ENCODE measurements at regions not wholly inside any gene's neighbourhood (a gene's known extent, or its start where the extent isn't known, plus 50 kb on each side); places are given as distances from the start of the nearest gene placed in this dataset.

DNA sequence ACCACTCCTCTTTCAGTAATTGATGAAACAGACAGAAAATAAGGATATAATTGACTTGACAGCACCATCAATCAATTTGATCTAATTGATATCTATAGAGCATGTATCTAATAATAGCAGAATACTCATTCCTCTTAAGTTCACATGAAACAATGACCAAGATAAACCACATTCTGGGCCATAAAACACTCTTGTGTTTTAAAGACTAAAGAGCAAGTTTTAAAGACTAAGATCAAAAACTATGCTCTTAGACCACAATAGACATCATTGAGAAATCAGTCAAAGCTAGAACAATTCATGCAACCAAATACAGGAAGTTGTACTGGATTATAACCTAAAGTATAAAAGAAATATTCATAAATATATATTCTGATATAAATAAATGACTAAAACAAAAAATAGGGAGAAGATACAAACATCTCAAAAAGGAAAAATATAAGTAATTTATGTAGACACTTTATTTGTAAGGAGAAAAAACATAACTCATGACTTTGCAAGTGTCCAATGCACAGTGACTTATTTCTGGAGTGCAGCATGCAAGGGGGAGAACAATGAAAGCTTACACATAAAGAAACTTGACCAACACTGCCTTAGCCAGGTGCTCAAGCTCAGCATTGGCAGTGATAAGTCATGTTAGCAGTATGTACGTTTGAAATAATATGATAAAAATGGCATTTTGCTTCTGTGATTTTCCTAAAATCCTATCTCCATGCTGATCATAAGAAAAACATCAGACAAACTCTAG, 312.7 kb upstream of the IGFBP3 start:
- no peak for DNase-seq (ENCODE audit: low read depth)

DNA sequence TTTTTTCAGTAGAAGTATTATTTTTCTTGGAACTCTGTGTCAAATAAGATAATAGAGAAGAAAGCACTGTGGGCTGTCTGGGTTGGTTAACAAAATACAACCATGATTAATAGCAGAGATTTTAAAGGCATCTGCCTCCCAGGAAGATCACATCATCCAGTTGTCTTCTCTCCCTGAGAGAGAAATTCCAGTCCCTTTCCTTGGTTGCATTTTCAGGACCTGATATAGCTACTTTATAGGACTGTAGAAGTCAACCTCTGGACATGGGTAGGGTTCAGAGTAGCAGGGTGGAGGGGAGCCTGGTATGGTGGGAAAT, 309.9 kb upstream of the IGFBP3 start:
- DNase-seq (ENCODE audit: low read depth): no peak

DNA sequence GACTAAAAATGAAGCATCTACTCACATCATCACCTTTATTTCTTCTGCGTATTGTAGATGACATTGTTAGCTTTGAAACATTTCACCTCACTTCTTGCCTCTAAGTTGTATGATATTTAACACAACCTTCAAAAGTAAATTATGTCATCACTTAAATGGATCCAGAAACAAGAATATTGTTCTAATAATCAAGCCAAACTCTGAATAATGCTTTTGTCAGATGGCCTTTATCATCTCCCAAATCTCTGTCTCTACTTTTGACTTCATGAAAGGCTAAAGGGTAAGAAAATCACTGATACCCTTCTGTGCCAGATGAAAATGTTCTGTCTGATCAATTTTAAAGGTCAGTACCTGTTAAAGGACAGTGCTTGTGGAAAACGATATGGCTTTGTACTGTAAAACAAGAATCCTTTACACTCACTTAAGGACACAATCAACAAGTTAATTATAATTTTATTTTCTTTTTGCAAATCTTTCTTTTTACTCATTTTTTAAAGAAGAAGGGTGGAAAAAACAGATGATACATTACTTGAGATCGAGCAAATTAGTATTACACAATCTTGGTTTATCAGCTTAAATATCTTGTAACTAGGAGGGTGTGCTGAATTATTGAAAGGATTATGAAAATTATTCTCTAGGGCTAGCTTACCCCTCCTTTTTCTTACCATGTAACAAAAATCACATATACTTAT, 309.4 kb upstream of the IGFBP3 start:
- no peak for DNase-seq (ENCODE audit: low read depth)

DNA sequence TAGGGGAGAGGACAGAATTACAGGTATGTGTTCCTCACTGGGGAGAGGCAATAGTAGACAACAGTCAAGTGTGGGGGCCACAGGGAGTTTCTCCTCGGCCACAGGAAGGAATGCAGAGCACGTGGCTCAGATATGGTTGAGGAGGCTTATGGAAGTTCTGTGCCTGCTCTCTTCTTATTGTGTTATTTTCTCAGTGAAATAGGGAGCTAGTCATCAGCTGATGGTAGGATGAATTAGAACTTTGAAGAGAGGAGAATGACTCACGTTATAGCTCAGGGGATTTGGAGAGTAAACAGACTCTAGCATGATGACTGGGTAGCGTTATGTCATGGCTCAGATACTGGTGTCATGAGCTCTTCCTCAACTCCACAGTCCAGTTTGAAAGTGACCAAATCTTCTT, 308.3 kb upstream of the IGFBP3 start:
- DNase-seq (ENCODE audit: low read depth): no peak

DNA sequence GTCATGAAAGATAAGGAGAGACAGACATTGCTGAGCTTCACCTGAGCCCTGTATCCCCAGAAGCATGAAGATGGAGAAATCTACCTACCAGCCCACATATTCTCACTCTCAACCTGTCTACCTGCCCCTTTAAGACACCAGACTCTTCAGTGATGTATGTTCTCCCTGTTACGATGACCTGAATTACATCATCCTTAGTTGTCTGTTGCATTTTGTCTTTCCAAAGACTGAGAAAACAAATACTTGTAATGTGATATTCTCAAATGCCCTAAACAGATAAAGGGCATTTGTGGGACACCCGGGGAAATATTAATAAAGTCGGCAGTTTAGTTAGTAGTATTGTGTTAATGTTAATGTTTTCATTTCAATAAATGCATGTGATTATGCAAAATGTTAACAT, 305.8 kb upstream of the IGFBP3 start:
- no peak for DNase-seq (ENCODE audit: low read depth)

DNA sequence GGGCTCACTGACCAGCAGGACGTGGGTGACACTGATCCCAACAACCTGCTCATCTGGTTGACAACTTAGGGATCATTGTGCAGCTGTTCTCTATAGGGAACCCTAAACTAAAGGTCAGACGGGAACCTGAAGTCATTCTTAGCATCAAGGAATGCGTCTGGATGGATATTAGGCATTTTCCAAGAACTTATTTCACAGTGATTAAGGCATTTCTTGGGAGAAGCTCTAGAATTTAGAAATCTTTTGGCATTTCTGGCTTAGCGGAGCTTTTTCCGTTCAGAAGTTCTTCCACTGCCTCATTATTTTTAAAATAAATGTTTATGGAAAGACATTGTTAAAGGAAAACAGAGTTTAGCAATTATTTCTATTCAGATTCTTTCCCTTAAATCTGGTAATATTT, 303.3 kb upstream of the IGFBP3 start:
- no peak for DNase-seq (ENCODE audit: low read depth)

DNA sequence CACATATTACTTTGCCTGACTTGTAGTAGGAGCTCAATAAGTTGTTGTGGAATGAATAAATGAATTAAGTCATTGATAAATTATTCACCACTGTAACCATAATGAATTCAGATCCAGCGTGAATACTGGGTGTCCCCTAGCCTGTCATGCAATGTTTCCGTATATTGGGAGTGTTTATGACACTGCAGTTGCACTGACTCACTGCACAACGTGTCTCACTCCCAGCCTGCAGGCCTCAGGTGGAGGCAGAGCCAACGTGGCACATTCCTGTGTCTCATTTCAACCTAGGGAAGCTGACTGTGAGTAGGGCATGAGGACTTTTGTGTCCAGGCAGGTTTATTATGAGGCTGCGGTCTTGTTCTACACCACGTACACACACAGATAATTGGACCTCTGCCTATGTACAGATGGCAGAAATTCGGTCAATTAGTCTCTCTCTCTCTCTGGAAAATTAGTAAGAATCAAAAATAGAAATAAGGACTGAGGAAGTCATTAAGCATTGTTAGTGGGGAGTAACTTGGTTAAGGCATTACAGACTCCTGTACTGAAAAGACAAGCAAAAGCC, 299.1 kb upstream of the IGFBP3 start:
- no peak for DNase-seq (ENCODE audit: low read depth)

DNA sequence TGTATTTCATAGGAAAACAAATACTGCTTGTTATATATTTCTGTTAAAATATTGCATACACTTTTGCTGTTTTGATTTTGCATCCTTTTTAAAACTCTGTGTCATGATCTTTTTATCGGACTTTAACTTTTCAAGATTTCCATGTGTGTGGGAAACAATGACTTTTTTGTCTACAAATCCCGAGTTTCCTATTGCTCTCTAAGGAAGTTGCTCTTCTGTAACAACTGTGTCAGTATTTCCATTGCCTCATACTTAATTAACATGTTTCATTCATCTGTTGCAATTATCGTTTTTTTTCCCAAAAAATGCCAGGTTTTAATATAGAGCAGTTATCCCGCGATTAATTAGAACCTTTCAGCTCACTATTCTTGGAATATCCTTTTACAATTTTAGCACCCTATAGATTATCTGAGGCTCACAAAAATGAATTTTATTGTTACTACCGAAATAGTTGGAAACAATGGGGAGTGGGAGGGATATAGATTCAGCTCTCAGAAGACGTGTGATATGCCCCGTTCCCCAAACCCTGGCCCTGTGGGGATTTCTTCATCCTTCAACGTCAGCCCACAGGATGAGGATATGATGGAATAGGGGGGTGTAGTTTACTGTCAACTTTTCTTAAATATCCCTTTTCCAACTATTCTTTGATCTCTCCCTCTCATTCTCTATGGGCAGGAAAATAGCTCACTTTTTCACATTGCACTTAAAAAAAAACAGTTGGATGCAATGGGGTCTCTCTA, 297.6 kb upstream of the IGFBP3 start:
- DNase-seq (ENCODE audit: low read depth): no peak

DNA sequence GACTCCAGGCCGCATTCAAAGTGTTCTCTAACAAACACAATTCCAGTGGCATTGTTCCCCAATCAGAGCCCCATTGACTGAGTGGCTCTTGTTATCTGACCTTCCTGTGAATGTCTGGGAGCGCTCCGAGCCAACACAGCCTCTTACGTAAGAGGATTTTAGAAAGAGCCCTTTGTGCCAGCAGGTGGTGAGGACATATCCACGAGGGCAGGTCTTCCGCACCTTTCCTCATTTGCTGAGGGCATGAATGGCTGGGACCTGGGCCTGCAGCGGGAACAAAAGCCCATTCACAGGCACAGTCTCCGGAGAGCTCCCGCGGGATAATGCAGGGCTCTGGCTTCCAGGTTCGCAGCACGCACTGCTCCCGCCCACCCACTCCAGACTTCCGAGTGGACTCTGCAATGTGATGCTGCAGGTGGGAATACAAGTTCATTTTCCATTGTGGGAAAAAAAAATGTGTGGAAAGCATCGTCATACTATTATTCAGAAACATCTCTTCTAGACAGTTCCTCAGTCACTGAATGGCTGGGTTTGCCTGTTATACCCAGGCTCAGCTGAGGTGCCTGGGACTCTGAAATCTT, 295.0 kb upstream of the IGFBP3 start:
- DNase-seq (ENCODE audit: low read depth): no peak

DNA sequence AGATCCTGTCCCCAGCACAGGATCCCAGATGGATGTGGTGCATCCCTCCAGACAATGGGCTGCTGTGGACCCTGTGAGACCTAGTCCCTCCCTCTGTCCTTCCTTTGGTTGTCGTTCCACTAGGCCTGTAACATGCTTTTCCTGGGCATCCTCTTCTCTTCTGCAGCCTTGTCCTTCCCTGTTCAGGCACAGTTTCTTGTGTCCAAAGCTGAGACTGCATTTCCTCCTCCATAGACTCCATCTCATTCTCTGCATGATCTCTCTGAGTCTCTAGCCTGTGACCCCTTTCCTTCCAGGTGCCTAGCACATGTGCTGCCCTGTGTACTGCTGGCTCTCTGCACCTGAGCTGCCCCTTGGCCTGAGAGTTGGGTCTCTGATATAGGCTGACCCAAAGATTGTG, 293.5 kb upstream of the IGFBP3 start:
- DNase-seq (ENCODE audit: low read depth): no peak

DNA sequence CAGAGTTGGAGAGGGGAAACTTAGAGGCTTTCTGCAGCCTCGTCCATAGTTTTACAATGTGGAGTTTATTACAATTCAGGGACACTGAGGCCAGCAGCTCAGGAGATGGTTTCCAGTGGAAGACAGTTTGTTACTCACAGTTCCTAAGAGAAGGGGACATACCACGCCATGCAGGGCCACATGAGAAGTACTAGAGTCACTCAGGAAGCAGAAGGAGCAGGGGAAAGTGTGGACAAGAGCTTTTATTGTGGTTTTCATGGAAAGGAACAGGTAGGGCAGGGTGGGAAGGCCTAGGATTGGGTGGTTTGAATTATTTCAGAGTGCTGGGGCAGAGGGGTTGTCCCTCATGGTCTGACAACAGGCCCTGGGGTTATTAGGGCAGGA, 292.1 kb upstream of the IGFBP3 start:
- no peak for DNase-seq (ENCODE audit: low read depth)

DNA sequence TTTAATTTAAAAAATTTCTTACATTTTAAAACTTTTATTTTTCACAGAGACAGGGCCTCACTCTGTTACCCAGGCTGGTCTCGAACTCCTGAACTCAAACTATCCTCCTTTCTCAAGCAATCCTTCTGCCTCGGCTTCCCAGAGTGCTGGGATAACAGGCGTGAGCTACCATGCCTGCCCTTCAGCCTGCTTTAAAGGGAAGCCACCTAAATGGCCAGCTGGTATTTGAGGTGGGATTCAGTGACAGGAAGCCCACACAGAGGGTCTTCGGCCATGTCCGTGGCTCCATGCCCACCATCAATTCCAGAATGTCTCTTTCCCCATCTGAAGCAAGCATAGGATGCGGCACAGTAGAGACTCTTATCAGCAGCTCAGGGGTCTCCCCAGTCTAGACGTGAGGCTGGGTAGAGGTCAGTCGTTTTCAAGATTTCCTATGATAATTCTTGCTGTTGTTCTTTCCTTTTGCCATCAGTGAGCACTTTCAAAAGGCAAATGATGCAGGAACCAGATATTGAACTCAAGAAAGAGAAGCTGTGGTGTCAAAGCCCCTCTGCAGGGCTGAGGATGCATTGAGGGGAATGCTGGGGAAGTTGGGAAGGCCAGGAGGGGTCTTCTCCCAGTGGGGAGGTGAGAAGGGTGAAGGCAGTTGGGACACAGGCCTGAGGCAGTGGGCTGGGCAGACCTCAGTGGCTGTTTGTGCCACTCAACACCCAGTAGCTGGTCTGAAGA, 291.5 kb upstream of the IGFBP3 start:
- no peak for DNase-seq (ENCODE audit: low read depth)

DNA sequence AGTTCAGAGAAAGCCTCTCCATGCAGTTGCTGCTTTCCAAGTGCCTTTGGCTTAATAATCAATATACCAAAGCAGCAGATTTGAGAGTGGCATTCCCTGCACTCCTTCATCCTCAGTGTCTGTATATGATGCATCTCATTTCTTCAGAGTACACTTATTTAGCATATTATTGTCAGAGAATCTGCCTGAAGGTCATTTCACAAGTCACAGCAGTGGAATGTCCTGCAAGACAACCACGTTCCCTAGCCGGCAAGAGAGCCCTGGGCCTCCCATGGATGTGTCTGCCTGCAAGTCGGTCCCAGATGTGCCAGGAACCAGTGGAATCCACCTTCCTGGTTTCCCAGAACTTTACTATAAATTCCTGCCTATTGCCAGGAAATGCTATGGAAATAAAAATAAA, 289.4 kb upstream of the IGFBP3 start:
- no peak for DNase-seq (ENCODE audit: low read depth)

DNA sequence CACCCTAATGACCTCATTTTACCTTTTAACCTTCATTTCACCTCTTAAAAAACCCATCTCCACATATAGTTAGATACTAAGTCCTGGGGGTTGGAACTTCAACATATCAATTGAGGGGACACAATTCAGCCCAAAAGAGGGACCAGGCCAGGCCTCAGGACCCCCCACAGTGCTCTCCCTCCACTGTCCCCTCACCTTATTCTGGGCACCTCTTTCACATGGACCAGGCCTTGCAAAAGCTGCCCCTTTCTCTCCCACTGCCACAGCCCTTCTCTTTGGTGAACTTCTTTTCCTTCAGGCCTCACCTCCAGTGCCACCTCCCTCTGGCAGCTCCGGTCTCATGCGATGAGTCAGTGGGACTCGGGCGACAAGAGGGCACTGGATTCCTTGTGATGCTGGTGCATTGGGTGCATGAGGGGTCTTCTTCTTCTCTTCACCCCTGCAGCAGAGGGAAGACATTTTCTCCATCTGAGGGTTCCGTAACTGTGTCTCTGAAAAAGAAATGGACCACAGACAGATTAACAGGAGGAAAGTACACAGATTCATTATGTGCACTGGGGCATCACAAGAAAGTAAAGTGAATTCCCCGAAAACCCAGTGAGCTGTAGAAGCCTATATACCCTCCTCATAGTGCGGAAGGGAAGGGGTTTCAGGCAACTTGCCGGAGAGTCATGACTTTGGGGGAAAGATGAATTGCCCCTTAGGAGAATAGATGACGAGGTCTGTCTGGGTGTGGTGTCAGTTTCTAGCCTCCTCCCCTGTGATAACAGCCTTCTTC, 288.7 kb upstream of the IGFBP3 start:
- no peak for DNase-seq (ENCODE audit: low read depth)

DNA sequence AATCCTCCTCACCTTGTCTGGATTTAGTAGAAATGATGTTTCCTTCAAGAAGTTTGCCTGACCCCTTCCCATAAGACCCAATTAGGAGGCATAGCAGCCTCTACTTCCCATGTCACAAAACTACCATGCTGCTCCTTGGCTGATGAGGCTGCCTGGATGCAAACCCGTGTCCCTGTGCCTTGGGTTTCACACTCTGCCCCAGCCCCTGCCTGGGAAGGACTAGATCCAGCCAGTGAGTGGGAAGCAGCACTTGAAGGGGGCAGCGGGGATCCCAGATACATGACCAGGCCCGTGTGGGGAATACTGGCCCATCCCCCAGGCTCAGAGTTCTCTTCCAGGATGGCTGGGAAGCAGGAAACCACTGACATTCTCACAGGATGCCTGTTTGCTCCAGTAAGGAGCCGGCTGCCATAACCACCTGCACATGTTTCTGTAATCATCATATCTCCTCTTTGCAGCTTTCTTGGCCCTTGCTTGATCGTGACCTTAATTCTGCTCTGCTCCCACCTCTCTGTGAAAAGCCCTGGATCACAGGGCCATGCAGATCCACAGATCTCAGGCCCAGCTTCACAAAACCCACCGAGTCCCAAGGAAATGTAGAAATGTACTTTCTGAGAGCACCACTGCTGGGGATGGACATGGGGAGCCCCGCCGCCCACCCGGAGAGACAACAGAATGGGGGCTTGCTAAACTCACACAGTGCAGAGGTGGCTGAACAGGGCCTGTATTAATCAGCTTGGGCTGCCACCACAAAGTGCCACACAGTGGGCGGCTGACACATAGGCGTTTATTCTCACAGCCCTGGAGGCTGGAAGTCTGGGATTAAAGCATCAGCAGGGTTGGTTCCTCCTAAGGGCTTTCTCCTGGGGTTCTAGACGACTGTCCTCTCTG, 287.8 kb upstream of the IGFBP3 start:
- no peak for DNase-seq (ENCODE audit: low read depth)

DNA sequence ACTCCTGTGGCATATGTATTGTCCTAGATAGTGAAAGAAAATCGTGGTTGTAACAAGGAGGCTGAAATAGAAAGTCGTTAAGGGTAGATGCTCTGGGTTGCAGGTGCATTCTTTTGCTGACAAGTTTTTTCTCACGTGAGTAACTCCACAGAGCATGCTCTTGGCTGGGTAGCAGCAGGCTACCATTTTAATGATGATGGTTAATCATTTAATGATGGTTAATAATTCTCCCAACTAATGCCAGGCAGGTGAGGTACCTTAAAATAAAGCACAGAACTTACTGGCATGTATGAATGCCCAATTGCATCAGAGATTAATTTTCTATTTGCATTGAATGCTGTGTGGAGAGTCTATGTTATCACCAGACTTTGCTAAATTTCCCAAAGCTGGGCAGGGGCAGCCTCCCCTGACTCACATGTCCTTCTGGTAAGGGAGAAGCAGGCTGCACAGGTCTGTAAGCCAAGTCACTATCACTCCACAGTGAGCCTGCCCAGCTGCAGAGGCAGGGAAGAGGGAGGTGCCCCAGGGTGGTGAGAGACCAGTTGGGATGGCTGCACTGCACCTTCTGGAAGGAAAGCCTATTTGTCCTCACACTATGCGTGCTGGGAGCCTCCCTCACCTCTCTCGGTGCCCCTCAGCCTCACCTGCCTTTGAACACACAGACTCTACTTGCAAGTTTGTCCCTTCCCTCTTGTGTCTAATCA, 287.0 kb upstream of the IGFBP3 start:
- DNase-seq (ENCODE audit: low read depth): no peak

DNA sequence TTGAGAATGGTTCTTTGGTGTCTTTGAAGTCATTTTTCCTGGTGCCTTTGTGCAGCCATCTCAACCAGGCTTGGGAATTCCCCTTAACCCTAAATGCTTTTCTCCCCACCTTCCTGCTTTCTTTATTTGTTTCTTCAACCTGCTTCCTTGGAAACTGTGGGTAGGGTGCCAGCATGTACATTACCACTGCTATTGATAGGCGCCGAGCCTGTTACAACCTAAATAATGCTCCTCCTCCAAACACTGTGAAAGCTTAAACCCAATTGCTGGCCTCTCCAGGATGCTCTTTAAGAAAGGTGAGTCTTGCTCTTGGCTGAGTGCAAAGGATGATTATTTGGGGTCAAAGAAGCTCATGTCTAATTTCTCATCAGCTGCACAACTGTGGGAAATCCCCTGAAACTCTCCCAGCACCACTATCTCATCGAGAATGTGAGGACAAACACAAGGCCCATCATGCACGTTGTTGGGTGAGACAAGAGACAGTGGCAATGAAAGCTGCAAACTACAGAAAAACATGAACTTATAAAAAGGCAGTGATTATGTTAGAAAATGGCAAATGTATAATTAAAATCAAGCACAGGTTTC, 285.5 kb upstream of the IGFBP3 start:
- DNase-seq (ENCODE audit: low read depth): no peak

DNA sequence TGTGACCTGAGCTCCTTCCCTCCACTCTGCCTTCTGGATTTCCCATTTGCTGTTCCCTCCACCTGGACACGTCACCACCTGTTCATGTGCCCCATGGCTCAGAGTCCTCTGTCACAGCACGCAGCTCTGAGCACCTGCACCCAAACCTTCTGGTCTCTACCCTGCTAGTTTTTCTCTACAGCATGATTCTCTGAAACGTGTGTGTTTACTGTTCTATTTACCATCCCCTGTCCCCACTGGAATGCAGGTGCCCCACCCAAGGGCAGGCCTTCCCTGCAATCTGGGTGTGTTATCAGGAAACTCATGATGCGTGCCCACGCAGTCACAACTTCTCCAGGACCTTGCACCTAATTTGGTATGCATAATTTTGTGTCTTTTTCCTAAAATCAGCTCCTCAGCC, 284.4 kb upstream of the IGFBP3 start:
- no peak for DNase-seq (ENCODE audit: low read depth)

DNA sequence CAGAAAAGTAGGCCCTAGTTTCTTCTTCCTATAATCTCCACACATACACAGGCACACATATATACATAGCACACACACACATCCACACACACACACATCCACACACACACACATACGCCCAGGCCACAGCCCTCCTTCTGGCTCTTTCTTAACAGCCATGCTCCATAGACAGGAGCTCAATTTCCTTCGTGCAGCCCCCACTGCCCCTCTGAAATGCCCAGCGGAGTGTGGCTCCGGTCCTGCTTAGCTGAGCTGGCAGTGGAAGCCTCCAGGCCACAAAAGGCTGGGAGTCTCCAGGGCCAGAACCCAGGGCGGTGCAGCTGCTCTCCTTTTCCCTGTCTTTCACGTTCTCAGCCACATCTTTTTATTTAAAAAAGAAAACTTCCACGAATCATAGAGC, 282.9 kb upstream of the IGFBP3 start:
- DNase-seq (ENCODE audit: low read depth): no peak

Data from activated T-cell treated with anti-CD3 and anti-CD28 coated beads for 24 hours (primary cell).